NB4 (cell line): ENCODE measurements at regions not wholly inside any gene's neighbourhood (a gene's known extent, or its start where the extent isn't known, plus 50 kb on each side); places are given as distances from the start of the nearest gene placed in this dataset.

ENCODE experiments used
- CTCF ChIP-seq: IDR thresholded peaks from one replicate; pipeline ENCODE4 v1.5.1; 2012; ENCODE audit warnings: low read depth, low read length
- MAX ChIP-seq: IDR thresholded peaks from 2 replicates; pipeline ENCODE4 v1.6.1; 2011; ENCODE audit warnings: low read depth, low read length
- MYC ChIP-seq: IDR thresholded peaks from 2 replicates; pipeline ENCODE4 v1.6.1; 2011; ENCODE audit warnings: low read depth, low read length
- POLR2A ChIP-seq: IDR thresholded peaks from 2 replicates; pipeline ENCODE4 v1.6.1; 2011; ENCODE audit warnings: mild to moderate bottlenecking; ENCODE audit not compliant: insufficient read length; ENCODE audit errors: extremely low read depth

GRCh38 chr6:94401311-94401710 lies 982.0 kb upstream of the EPHA7 start:
- TF ChIP-seq CTCF (no peak), MAX (no peak), POLR2A (no peak), MYC (no peak)
